ENCODE measurements at regions not wholly inside any gene's neighbourhood (a gene's known extent, or its start where the extent isn't known, plus 50 kb on each side); places are given as distances from the start of the nearest gene placed in this dataset.
"Not testable (repeated sequence)": the region's sequence is repeated elsewhere in the genome, so short reads cannot be mapped to it uniquely, and the experiment has no call there.

DNA sequence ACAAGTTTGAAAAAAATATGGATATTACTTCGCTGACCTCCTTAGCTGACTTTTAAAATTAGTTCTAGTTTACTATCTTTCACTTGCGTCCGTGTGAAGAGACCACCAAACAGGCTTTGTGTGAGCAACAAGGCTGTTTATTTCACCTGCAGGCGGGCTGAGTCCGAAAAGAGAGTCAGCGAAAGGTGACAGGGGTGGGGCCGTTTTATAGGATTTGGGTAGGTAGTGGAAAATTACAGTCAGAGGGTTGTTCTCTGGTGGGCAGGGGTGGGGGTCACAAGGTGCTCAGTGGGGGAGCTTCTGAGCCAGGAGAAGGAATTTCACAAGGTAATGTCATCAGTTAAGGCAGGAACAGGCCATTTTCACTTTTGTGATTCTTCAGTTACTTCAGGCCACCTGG lies 203.7 kb downstream of the POM121L12 start:
- TF ChIP-seq ELF4, FOXA1, FOXK2, TARDBP (IDR thresholded peaks at IDR 0.05): not testable (repeated sequence)
